GM23338 (cell line): ENCODE measurements at regions not wholly inside any gene's neighbourhood (a gene's known extent, or its start where the extent isn't known, plus 50 kb on each side); places are given as distances from the start of the nearest gene placed in this dataset.

Source experiments
- ATAC-seq: fragments of 200-7000 bp; cut with Tn5 transposase; 3 replicates; pipeline ENCODE4 v1.9.1; 2020
- DNase-seq: peaks from one replicate; pipeline ENCODE4 v3.0.0-alpha.2; 2015; ENCODE audit warnings: low spot score
- H2AFZ ChIP-seq: fragments of 200-600 bp; sonication (generic); 2 replicates; pipeline ENCODE4 v1.8.0; 2016; ENCODE audit warnings: antibody characterized with exemption, mild to moderate bottlenecking, moderate library complexity
- H3F3A ChIP-seq: fragments of 200-600 bp; sonication (generic); replicated peaks from 2 replicates; pipeline ENCODE4 v1.8.0; 2017; ENCODE audit warnings: antibody characterized with exemption, mixed run types, low read depth
- H3K27ac ChIP-seq: fragments of 200-600 bp; sonication (generic); 2 replicates; pipeline ENCODE4 v1.6.1; 2016; ENCODE audit warnings: low read depth
- H3K27me3 ChIP-seq: fragments of 200-600 bp; sonication (generic); 2 replicates; pipeline ENCODE4 v1.8.0; 2016; ENCODE audit warnings: mild to moderate bottlenecking, mixed run types, moderate library complexity; ENCODE audit not compliant: insufficient read depth
- H3K36me3 ChIP-seq: fragments of 200-600 bp; sonication (generic); 2 replicates; pipeline ENCODE4 v1.8.0; 2016; ENCODE audit warnings: mild to moderate bottlenecking; ENCODE audit not compliant: insufficient read depth
- H3K4me1 ChIP-seq: fragments of 200-600 bp; sonication (generic); 2 replicates; pipeline ENCODE4 v1.8.0; 2016; ENCODE audit warnings: mild to moderate bottlenecking, moderate library complexity; ENCODE audit not compliant: insufficient read depth
- H3K4me2 ChIP-seq: fragments of 200-600 bp; sonication (generic); 2 replicates; pipeline ENCODE4 v1.7.1; 2017; ENCODE audit warnings: mixed run types
- H3K4me3 ChIP-seq: fragments of 200-600 bp; sonication (generic); 2 replicates; pipeline ENCODE4 v1.6.1; 2016; ENCODE audit warnings: mixed run types
- H3K79me2 ChIP-seq: fragments of 200-600 bp; sonication (generic); replicated peaks from 2 replicates; pipeline ENCODE4 v1.8.0; 2017; ENCODE audit warnings: mild to moderate bottlenecking; ENCODE audit not compliant: insufficient read depth
- H3K9me2 ChIP-seq: fragments of 200-600 bp; sonication (generic); 2 replicates; pipeline ENCODE4 v1.8.0; 2017; ENCODE audit not compliant: insufficient read depth
- H4K20me1 ChIP-seq: fragments of 200-600 bp; sonication (generic); replicated peaks from 2 replicates; pipeline ENCODE4 v1.8.0; 2017; ENCODE audit warnings: mild to moderate bottlenecking; ENCODE audit not compliant: insufficient read depth
- H3K27ac Mint-ChIP-seq: 2 replicates; pipeline ENCODE4 v1.8.0; 2020; ENCODE audit warnings: inconsistent platforms, mild to moderate bottlenecking, moderate library complexity, mixed read lengths
- H3K27me3 Mint-ChIP-seq: 3 replicates; pipeline ENCODE4 v1.8.0; 2022; ENCODE audit warnings: low read depth, mild to moderate bottlenecking, moderate library complexity, mixed read lengths, inconsistent platforms; ENCODE audit not compliant: insufficient read depth, poor library complexity
- H3K36me3 Mint-ChIP-seq: 3 replicates; pipeline ENCODE4 v1.8.0; 2021; ENCODE audit warnings: low read depth, mild to moderate bottlenecking, inconsistent platforms, moderate library complexity, mixed read lengths
- H3K4me1 Mint-ChIP-seq: 3 replicates; pipeline ENCODE4 v1.8.0; 2020; ENCODE audit warnings: mild to moderate bottlenecking, inconsistent platforms, mixed read lengths
- H3K4me3 Mint-ChIP-seq: 3 replicates; pipeline ENCODE4 v1.8.0; 2021; ENCODE audit warnings: moderate library complexity, mild to moderate bottlenecking, inconsistent platforms, mixed read lengths
- H3K9me3 Mint-ChIP-seq: 3 replicates; pipeline ENCODE4 v1.8.0; 2020; ENCODE audit warnings: moderate library complexity, mild to moderate bottlenecking, inconsistent platforms, mixed read lengths
- CREB1 ChIP-seq: fragments of 250-450 bp; sonication (Bioruptor Pico); IDR thresholded peaks from 2 replicates; pipeline ENCODE4 v1.5.0; 2020; ENCODE audit warnings: low read depth, mild to moderate bottlenecking, moderate library complexity
- EZH2 ChIP-seq: fragments of 200-600 bp; sonication (generic); IDR thresholded peaks from one replicate; pipeline ENCODE4 v1.8.0; 2017; ENCODE audit warnings: antibody characterized with exemption, mild to moderate bottlenecking, low read depth; ENCODE audit not compliant: unreplicated experiment
- EZH2phosphoT487 ChIP-seq: fragments of 200-600 bp; sonication (generic); IDR thresholded peaks from one replicate; pipeline ENCODE4 v1.8.1; 2018; ENCODE audit warnings: antibody characterized with exemption; ENCODE audit not compliant: unreplicated experiment
- NANOG ChIP-seq: IDR thresholded peaks from 2 replicates; pipeline ENCODE4 v1.6.1; 2016; ENCODE audit warnings: antibody characterized with exemption, borderline replicate concordance
- POLR2AphosphoS5 ChIP-seq: IDR thresholded peaks from 2 replicates; pipeline ENCODE4 v1.6.1; 2016; ENCODE audit warnings: antibody characterized with exemption, low read depth
- STAT1 ChIP-seq: IDR thresholded peaks from one replicate; pipeline ENCODE4 v1.6.1; 2016; ENCODE audit warnings: antibody characterized with exemption; ENCODE audit not compliant: unreplicated experiment
- ZNF114 ChIP-seq: fragments of 250-450 bp; sonication (Bioruptor Pico); IDR thresholded peaks from 2 replicates; pipeline ENCODE4 v1.5.0; 2020; ENCODE audit warnings: mild to moderate bottlenecking, moderate library complexity
- ZNF331 ChIP-seq: fragments of 250-450 bp; sonication (Bioruptor Pico); IDR thresholded peaks from 2 replicates; pipeline ENCODE4 v1.5.0; 2020; ENCODE audit warnings: low read depth, mild to moderate bottlenecking, moderate library complexity
- TF ChIP-seq, protein P1 (sequence below): fragments of 250-450 bp; sonication (Bioruptor Pico); IDR thresholded peaks from 2 replicates; pipeline ENCODE4 v1.5.0; 2020; ENCODE audit warnings: mild to moderate bottlenecking, moderate library complexity
- TF ChIP-seq, protein P2 (sequence below), 2 experiments: fragments of 200-600 bp in 1 of 2; sonication (generic) in 1 of 2; conservative IDR thresholded peaks; 2 replicates each; pipeline versions ENCODE4 v1.5.1 to v1.6.1; 2016 to 2017; ENCODE audit warnings: antibody characterized with exemption in 2 of 2, low read depth in 2 of 2, mild to moderate bottlenecking in 2 of 2, moderate library complexity in 1 of 2

DNA sequence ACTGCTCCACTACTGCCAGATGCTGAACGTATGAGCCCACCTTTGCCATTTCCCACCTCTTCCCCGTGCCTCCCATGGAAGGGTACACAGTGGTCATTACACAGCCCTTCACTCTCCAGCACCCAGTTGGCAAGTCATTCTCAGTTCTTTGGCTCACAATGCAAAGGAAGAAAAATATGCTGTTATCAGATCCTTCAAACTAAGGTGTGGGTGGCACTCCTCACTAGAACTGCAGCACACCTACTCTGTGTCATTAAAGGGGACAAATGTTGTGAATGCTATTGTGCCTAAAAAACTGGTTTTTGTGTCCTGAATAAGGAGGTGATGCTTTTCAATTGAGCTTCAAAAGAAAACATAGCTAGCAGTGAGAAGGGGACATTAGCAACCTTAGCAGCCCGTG lies 183.1 kb upstream of the SNX2 start:
- Histone ChIP-seq H3K79me2 (no peaks in the 10 kb centered on the region), H3F3A (no peaks in the 10 kb centered on the region), H3K27me3 (no peaks in the 10 kb centered on the region), H3K9me2 (no peaks in the 10 kb centered on the region), H3K4me2 (no peak overlapping the region), H4K20me1 (no peaks in the 10 kb centered on the region), H3K36me3 (no peaks in the 10 kb centered on the region), H2AFZ (no peak overlapping the region), H3K4me3 (no peak overlapping the region), H3K4me1 (no peaks in the 10 kb centered on the region), H3K27ac (no peak overlapping the region)
- H3K4me3 Mint-ChIP-seq, result no peak overlapping the region
- TF ChIP-seq POLR2AphosphoS5 (no peak), EZH2 (no peak), EZH2phosphoT487 (no peak), CREB1 (CRISPR knock-in tag) (no peak)
- TF ChIP-seq, protein P1, sequence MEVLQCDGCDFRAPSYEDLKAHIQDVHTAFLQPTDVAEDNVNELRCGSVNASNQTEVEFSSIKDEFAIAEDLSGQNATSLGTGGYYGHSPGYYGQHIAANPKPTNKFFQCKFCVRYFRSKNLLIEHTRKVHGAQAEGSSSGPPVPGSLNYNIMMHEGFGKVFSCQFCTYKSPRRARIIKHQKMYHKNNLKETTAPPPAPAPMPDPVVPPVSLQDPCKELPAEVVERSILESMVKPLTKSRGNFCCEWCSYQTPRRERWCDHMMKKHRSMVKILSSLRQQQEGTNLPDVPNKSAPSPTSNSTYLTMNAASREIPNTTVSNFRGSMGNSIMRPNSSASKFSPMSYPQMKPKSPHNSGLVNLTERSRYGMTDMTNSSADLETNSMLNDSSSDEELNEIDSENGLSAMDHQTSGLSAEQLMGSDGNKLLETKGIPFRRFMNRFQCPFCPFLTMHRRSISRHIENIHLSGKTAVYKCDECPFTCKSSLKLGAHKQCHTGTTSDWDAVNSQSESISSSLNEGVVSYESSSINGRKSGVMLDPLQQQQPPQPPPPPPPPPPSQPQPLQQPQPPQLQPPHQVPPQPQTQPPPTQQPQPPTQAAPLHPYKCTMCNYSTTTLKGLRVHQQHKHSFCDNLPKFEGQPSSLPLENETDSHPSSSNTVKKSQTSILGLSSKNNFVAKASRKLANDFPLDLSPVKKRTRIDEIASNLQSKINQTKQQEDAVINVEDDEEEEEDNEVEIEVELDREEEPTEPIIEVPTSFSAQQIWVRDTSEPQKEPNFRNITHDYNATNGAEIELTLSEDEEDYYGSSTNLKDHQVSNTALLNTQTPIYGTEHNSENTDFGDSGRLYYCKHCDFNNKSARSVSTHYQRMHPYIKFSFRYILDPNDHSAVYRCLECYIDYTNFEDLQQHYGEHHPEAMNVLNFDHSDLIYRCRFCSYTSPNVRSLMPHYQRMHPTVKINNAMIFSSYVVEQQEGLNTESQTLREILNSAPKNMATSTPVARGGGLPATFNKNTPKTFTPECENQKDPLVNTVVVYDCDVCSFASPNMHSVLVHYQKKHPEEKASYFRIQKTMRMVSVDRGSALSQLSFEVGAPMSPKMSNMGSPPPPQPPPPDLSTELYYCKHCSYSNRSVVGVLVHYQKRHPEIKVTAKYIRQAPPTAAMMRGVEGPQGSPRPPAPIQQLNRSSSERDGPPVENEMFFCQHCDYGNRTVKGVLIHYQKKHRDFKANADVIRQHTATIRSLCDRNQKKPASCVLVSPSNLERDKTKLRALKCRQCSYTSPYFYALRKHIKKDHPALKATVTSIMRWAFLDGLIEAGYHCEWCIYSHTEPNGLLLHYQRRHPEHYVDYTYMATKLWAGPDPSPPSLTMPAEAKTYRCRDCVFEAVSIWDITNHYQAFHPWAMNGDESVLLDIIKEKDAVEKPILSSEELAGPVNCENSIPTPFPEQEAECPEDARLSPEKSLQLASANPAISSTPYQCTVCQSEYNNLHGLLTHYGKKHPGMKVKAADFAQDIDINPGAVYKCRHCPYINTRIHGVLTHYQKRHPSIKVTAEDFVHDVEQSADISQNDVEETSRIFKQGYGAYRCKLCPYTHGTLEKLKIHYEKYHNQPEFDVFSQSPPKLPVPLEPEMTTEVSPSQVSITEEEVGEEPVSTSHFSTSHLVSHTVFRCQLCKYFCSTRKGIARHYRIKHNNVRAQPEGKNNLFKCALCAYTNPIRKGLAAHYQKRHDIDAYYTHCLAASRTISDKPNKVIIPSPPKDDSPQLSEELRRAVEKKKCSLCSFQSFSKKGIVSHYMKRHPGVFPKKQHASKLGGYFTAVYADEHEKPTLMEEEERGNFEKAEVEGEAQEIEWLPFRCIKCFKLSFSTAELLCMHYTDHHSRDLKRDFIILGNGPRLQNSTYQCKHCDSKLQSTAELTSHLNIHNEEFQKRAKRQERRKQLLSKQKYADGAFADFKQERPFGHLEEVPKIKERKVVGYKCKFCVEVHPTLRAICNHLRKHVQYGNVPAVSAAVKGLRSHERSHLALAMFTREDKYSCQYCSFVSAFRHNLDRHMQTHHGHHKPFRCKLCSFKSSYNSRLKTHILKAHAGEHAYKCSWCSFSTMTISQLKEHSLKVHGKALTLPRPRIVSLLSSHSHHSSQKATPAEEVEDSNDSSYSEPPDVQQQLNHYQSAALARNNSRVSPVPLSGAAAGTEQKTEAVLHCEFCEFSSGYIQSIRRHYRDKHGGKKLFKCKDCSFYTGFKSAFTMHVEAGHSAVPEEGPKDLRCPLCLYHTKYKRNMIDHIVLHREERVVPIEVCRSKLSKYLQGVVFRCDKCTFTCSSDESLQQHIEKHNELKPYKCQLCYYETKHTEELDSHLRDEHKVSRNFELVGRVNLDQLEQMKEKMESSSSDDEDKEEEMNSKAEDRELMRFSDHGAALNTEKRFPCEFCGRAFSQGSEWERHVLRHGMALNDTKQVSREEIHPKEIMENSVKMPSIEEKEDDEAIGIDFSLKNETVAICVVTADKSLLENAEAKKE (CRISPR knock-in tag), result no peak
- H3K27ac Mint-ChIP-seq, result no peak overlapping the region
- H3K9me3 Mint-ChIP-seq, result peaks cover 5% of the 10 kb centered on the region; the same call in 2 of the 3 replicates
- no peaks in the 10 kb centered on the region for H3K36me3 Mint-ChIP-seq
- H3K27me3 Mint-ChIP-seq, result peaks cover 2% of the 10 kb centered on the region
- DNase-seq (no peak), ATAC-seq (no peak)
- H3K4me1 Mint-ChIP-seq, result no peaks in the 10 kb centered on the region

DNA sequence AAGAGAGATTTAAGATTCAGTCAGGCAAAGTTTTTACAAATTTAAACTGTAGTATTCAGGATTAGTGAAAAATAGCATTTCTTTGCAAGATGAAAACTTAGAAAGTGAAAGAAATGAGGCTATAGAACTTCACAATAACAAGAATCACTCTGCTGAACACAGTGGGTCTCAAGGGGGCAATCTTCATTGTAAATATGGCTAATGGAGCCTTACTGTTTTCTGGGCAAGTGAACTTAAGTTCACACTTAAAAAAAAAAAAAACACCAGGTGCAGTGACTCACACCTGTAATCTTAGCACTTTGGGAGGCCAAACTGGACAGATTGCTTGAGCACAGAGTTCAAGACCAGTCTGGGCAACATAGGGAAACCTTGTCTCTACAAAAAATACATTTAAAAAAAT lies 175.9 kb upstream of the SNX2 start:
- Histone ChIP-seq H2AFZ (no peak overlapping the region), H3K9me2 (0 out of 2 replicates have a peak, but pooled peaks cover 3% of the 10 kb centered on the region), H3K27ac (no peak overlapping the region), H3K27me3 (no peaks in the 10 kb centered on the region), H3K36me3 (0 out of 2 replicates have a peak, but pooled peaks cover 4% of the 10 kb centered on the region), H4K20me1 (no peaks in the 10 kb centered on the region), H3F3A (no peaks in the 10 kb centered on the region), H3K79me2 (no peaks in the 10 kb centered on the region), H3K4me2 (no peak overlapping the region), H3K4me1 (no peaks in the 10 kb centered on the region), H3K4me3 (no peak overlapping the region)
- DNase-seq (no peak), ATAC-seq (no peak)
- H3K27me3 Mint-ChIP-seq, result peaks cover 2% of the 10 kb centered on the region
- H3K9me3 Mint-ChIP-seq, result peaks cover 47% of the 10 kb centered on the region
- no peak overlapping the region for H3K4me3 Mint-ChIP-seq
- H3K27ac Mint-ChIP-seq, result no peak overlapping the region
- H3K36me3 Mint-ChIP-seq, result peaks cover 32% of the 10 kb centered on the region
- no peaks in the 10 kb centered on the region for H3K4me1 Mint-ChIP-seq
- TF ChIP-seq CREB1 (CRISPR knock-in tag), result no peak
- TF ChIP-seq ZNF331 (CRISPR knock-in tag), result no peak
- no peak for TF ChIP-seq ZNF114 (CRISPR knock-in tag)
- TF ChIP-seq, protein P2, sequence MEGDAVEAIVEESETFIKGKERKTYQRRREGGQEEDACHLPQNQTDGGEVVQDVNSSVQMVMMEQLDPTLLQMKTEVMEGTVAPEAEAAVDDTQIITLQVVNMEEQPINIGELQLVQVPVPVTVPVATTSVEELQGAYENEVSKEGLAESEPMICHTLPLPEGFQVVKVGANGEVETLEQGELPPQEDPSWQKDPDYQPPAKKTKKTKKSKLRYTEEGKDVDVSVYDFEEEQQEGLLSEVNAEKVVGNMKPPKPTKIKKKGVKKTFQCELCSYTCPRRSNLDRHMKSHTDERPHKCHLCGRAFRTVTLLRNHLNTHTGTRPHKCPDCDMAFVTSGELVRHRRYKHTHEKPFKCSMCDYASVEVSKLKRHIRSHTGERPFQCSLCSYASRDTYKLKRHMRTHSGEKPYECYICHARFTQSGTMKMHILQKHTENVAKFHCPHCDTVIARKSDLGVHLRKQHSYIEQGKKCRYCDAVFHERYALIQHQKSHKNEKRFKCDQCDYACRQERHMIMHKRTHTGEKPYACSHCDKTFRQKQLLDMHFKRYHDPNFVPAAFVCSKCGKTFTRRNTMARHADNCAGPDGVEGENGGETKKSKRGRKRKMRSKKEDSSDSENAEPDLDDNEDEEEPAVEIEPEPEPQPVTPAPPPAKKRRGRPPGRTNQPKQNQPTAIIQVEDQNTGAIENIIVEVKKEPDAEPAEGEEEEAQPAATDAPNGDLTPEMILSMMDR (conservative IDR thresholded peaks at IDR 0.05; ENCODE audit: low read depth in 2 of 2), result no peak
- no peak for TF ChIP-seq STAT1
- no peak for TF ChIP-seq NANOG
